WTC11 (cell line): ENCODE measurements at regions not wholly inside any gene's neighbourhood (a gene's known extent, or its start where the extent isn't known, plus 50 kb on each side); places are given as distances from the start of the nearest gene placed in this dataset.

ENCODE experiments used
- ATF1 ChIP-seq: sonication (generic); formaldehyde crosslinking; IDR thresholded peaks from 2 replicates; pipeline ENCODE4 v1.8.1; 2023; ENCODE audit warnings: mild to moderate bottlenecking, moderate library complexity, missing genetic modification reagents
- CREB1 ChIP-seq: sonication (generic); formaldehyde crosslinking; IDR thresholded peaks from 2 replicates; pipeline ENCODE4 v1.8.0; 2023; ENCODE audit warnings: mild to moderate bottlenecking, missing genetic modification reagents
- CTCF ChIP-seq: fragments of 200-600 bp; IDR thresholded peaks from 2 replicates; pipeline ENCODE4 v1.8.0; 2022; ENCODE audit warnings: antibody characterized with exemption
- EMX1 ChIP-seq: fragments of 250-450 bp; sonication (Bioruptor Pico); IDR thresholded peaks from 2 replicates; pipeline ENCODE4 v1.8.0; 2021; ENCODE audit warnings: mild to moderate bottlenecking
- JUN ChIP-seq: sonication (generic); formaldehyde crosslinking; IDR thresholded peaks from 2 replicates; pipeline ENCODE4 v1.8.0; 2023; ENCODE audit warnings: mild to moderate bottlenecking, missing genetic modification reagents
- STAT6 ChIP-seq: sonication (generic); formaldehyde crosslinking; conservative IDR thresholded peaks from 2 replicates; pipeline ENCODE4 v1.8.1; 2023; ENCODE audit warnings: mild to moderate bottlenecking, low read depth, missing genetic modification reagents, moderate library complexity
- USF1 ChIP-seq: sonication (generic); formaldehyde crosslinking; IDR thresholded peaks from 2 replicates; pipeline ENCODE4 v1.8.0; 2022; ENCODE audit warnings: mild to moderate bottlenecking, missing genetic modification reagents
- ZNF317 ChIP-seq: sonication (generic); formaldehyde crosslinking; IDR thresholded peaks from 2 replicates; pipeline ENCODE4 v1.8.1; 2023; ENCODE audit warnings: low read depth, mild to moderate bottlenecking, moderate library complexity, missing genetic modification reagents, borderline replicate concordance

- TF ChIP-seq STAT6 (CRISPR knock-in tag) (no peak), CREB1 (CRISPR knock-in tag) (no peak), USF1 (CRISPR knock-in tag) (no peak), ZNF317 (CRISPR knock-in tag) (no peak), JUN (no peak), CTCF (no peak), ATF1 (no peak), EMX1 (no peak)
Observed at GRCh38 chr12:86543716-86544115, 287.5 kb upstream of the MGAT4C start.
